Activated CD8-positive, alpha-beta memory T cell treated with anti-CD3 and anti-CD28 coated beads, Interleukin-2, amount 10 ng/mL, durations not matched to agents 7 days and 5 days (primary cell): ENCODE measurements at regions not wholly inside any gene's neighbourhood (a gene's known extent, or its start where the extent isn't known, plus 50 kb on each side); places are given as distances from the start of the nearest gene placed in this dataset.

ENCODE experiments used
- ATAC-seq: fragments of 150-1000 bp; cut with Tn5 transposase; one replicate; pipeline ENCODE4 v1.10.0; 2021; ENCODE audit warnings: moderate library complexity
- CTCF ChIA-PET: fragments of 350-600 bp; sonication (Branson Sonifier 250); formaldehyde crosslinking; loops from one replicate; lab custom pipeline; 2021; ENCODE audit warnings: antibody characterized with exemption; lab: Charles Lee
- DNase-seq: peaks from one replicate; pipeline ENCODE4 v3.0.0-alpha.2; 2020
- H3K27ac Mint-ChIP-seq: one replicate; pipeline ENCODE4 v1.8.0; 2021; ENCODE audit warnings: mild to moderate bottlenecking, mixed read lengths
- H3K27me3 Mint-ChIP-seq: one replicate; pipeline ENCODE4 v1.8.0; 2021; ENCODE audit warnings: mixed read lengths
- H3K36me3 Mint-ChIP-seq: one replicate; pipeline ENCODE4 v1.8.0; 2021; ENCODE audit warnings: mild to moderate bottlenecking, mixed read lengths
- H3K4me1 Mint-ChIP-seq: one replicate; pipeline ENCODE4 v1.8.0; 2021; ENCODE audit warnings: mixed read lengths
- H3K4me3 Mint-ChIP-seq: one replicate; pipeline ENCODE4 v1.8.0; 2021; ENCODE audit warnings: mild to moderate bottlenecking, moderate library complexity, mixed read lengths
- H3K9me3 Mint-ChIP-seq: one replicate; pipeline ENCODE4 v1.8.0; 2022; ENCODE audit warnings: low read depth, mixed read lengths

GRCh38 chr13:111597618-111598017 is 277.2 kb downstream of the TEX29 start:
- ATAC-seq (no peak), DNase-seq (no peak)
- Mint-ChIP-seq H3K9me3 (peaks cover 2% of the 10 kb centered on the region), H3K27me3 (no peaks in the 10 kb centered on the region), H3K27ac (no peak overlapping the region), H3K4me3 (no peak overlapping the region), H3K36me3 (no peaks in the 10 kb centered on the region), H3K4me1 (no peaks in the 10 kb centered on the region)
- CTCF ChIA-PET = no interaction called here

DNA sequence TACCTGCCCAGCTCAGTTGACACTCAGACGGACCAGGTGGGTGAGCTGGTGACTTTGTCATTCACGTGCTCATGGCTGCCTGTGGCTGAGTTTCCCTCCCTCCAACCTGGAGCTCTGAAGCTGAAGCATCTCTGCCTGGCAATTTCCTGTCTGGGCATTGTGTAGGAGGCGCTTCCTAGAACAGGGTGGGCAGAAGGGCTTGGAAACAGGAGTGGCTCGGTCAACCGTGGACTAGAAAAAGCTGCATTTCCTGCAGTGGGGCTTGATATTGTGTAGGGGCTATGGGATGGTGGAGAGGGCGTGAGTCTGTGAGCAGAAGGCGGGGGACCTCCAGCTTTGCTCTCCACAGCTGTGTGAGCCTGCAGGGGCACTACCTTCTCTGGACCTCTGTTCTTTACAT is 278.3 kb downstream of the TEX29 start:
- no peaks in the 10 kb centered on the region for H3K27me3 Mint-ChIP-seq
- no peak overlapping the region for H3K27ac Mint-ChIP-seq
- H3K9me3 Mint-ChIP-seq = peaks cover 2% of the 10 kb centered on the region
- ATAC-seq = no peak
- no peak for DNase-seq
- H3K4me1 Mint-ChIP-seq = no peaks in the 10 kb centered on the region
- no peaks in the 10 kb centered on the region for H3K36me3 Mint-ChIP-seq
- H3K4me3 Mint-ChIP-seq = no peak overlapping the region
- CTCF ChIA-PET = no interaction called here

- no peaks in the 10 kb centered on the region for H3K36me3 Mint-ChIP-seq
- CTCF ChIA-PET = no interaction called here
- ATAC-seq (no peak), DNase-seq (no peak)
- H3K4me3 Mint-ChIP-seq = no peak overlapping the region
- H3K9me3 Mint-ChIP-seq = peaks cover under 1% of the 10 kb centered on the region
- no peaks in the 10 kb centered on the region for H3K4me1 Mint-ChIP-seq
- no peaks in the 10 kb centered on the region for H3K27me3 Mint-ChIP-seq
- H3K27ac Mint-ChIP-seq = no peak overlapping the region
Measured at GRCh38 chr13:111599791-111600190, 279.3 kb downstream of the TEX29 start.

DNA sequence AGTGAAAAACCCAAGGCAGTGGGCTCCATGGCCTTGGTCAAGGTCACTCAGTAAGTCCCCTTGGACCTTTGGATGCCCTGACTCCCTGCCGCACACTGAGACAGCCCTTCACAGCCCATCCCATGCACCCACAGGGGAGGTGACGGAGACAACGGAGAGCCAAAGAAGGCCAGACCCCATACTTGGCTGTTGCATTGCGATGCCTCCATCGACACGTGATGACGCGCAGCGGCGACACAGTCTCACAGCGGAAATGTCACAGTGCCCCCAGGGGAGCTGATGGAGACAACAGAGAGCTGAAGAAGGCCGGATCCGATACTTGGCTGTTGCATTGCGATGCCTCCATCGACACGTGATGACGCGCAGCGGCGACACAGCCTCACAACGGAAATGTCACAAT is 282.4 kb downstream of the TEX29 start:
- DNase-seq (no peak), ATAC-seq (no peak)
- no peak overlapping the region for H3K27ac Mint-ChIP-seq
- no peaks in the 10 kb centered on the region for H3K27me3 Mint-ChIP-seq
- no peaks in the 10 kb centered on the region for H3K4me1 Mint-ChIP-seq
- H3K36me3 Mint-ChIP-seq = no peaks in the 10 kb centered on the region
- H3K4me3 Mint-ChIP-seq = no peak overlapping the region
- CTCF ChIA-PET = no interaction called here
- no peaks in the 10 kb centered on the region for H3K9me3 Mint-ChIP-seq

- no peaks in the 10 kb centered on the region for H3K36me3 Mint-ChIP-seq
- no peaks in the 10 kb centered on the region for H3K27me3 Mint-ChIP-seq
- CTCF ChIA-PET = no interaction called here
- H3K4me3 Mint-ChIP-seq = no peak overlapping the region
- no peaks in the 10 kb centered on the region for H3K9me3 Mint-ChIP-seq
- no peak overlapping the region for H3K27ac Mint-ChIP-seq
- DNase-seq = no peak
- ATAC-seq = no peak
- H3K4me1 Mint-ChIP-seq = no peaks in the 10 kb centered on the region
Measured at GRCh38 chr13:111604097-111604496, 283.7 kb downstream of the TEX29 start.

DNA sequence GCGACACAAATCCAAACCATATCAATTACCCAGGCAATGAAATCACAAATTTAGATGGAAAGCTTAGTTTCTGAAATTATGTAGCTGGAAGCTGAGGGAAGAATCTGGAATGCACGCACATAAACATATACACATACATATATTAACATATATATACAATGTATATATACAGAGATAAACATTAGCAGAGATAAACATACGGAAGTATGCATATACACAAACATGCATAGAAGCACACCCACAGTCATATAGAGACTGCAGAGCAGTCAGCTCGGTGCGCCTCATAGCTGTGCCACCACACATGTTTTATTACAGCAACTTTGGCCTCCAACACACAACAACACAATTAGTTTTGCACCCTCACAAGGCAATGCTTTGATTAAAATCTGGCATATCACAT is 288.1 kb downstream of the TEX29 start:
- CTCF ChIA-PET = no interaction called here

GRCh38 chr13:111609631-111610030 is 289.2 kb downstream of the TEX29 start:
- H3K4me1 Mint-ChIP-seq = no peaks in the 10 kb centered on the region
- H3K27me3 Mint-ChIP-seq = no peaks in the 10 kb centered on the region
- ATAC-seq (no peak), DNase-seq (no peak)
- H3K36me3 Mint-ChIP-seq = no peaks in the 10 kb centered on the region
- H3K9me3 Mint-ChIP-seq = no peaks in the 10 kb centered on the region
- H3K27ac Mint-ChIP-seq = no peak overlapping the region
- no peak overlapping the region for H3K4me3 Mint-ChIP-seq
- CTCF ChIA-PET = no interaction called here

More for the DNA sequence above, 288.1 kb downstream of the TEX29 start:
- no peaks in the 10 kb centered on the region for H3K27me3 Mint-ChIP-seq
- H3K36me3 Mint-ChIP-seq = no peaks in the 10 kb centered on the region
- H3K4me1 Mint-ChIP-seq = no peaks in the 10 kb centered on the region
- no peak overlapping the region for H3K4me3 Mint-ChIP-seq
- H3K27ac Mint-ChIP-seq = no peak overlapping the region
- H3K9me3 Mint-ChIP-seq = no peaks in the 10 kb centered on the region
- DNase-seq = no peak
- no peak for ATAC-seq

DNA sequence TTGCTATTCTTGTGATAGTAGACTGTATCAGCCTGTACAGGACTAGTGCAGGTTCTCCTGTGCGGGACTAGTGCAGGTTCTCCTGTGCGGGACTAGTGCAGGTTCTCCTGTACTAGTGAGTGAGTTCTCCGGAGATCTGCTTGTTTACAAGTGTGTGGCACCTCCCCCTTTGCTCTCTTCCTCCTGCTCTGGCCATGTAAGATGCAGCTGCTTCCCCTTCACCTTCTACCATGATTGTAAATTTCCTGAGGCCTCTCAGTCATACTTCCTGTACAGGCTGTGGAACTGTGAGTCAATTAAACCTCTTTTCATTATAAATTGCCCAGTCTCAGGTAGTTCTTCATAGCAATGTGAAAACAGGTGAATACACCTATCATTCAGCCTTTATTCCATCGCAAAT is 289.6 kb downstream of the TEX29 start:
- Mint-ChIP-seq H3K27me3 (no peaks in the 10 kb centered on the region), H3K36me3 (no peaks in the 10 kb centered on the region), H3K27ac (no peak overlapping the region), H3K9me3 (no peaks in the 10 kb centered on the region), H3K4me3 (no peak overlapping the region), H3K4me1 (no peaks in the 10 kb centered on the region)
- no peak for ATAC-seq
- DNase-seq = no peak
- CTCF ChIA-PET = no interaction called here

- DNase-seq = no peak
- no peak for ATAC-seq
- CTCF ChIA-PET = no interaction called here
- Mint-ChIP-seq H3K4me1 (no peaks in the 10 kb centered on the region), H3K36me3 (no peaks in the 10 kb centered on the region), H3K9me3 (no peaks in the 10 kb centered on the region), H3K27ac (no peak overlapping the region), H3K27me3 (no peaks in the 10 kb centered on the region), H3K4me3 (no peak overlapping the region)
Measured at GRCh38 chr13:111610879-111611278, 290.4 kb downstream of the TEX29 start.

DNA sequence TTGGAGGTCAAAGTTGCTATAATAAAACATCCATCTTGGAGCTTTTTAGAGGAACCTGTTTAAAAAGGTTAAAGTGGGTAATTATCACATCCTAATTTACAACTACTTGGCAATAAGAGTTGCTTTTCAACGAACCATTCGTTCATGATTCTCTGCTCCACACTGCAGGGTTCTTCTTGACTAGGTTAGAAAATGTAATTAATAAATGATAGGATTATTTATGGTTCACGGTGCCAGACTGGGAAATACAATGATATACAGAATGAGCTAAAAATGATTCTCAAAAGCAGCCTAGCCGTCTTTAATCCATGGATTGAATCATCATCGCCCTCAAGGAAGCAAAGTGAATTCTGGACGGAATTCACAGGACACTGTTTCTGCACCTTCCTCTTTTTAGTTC is 291.2 kb downstream of the TEX29 start:
- CTCF ChIA-PET = no interaction called here
- H3K9me3 Mint-ChIP-seq = no peaks in the 10 kb centered on the region

GRCh38 chr13:111612886-111613285 is 292.4 kb downstream of the TEX29 start:
- Mint-ChIP-seq H3K27me3 (no peaks in the 10 kb centered on the region), H3K36me3 (no peaks in the 10 kb centered on the region), H3K4me1 (no peaks in the 10 kb centered on the region), H3K27ac (no peak overlapping the region), H3K4me3 (no peak overlapping the region), H3K9me3 (no peaks in the 10 kb centered on the region)
- ATAC-seq (no peak), DNase-seq (no peak)
- CTCF ChIA-PET = no interaction called here

More for the DNA sequence above, 291.2 kb downstream of the TEX29 start:
- DNase-seq (no peak), ATAC-seq (no peak)
- no peaks in the 10 kb centered on the region for H3K36me3 Mint-ChIP-seq
- no peaks in the 10 kb centered on the region for H3K27me3 Mint-ChIP-seq
- H3K27ac Mint-ChIP-seq = no peak overlapping the region
- no peak overlapping the region for H3K4me3 Mint-ChIP-seq
- no peaks in the 10 kb centered on the region for H3K4me1 Mint-ChIP-seq

GRCh38 chr13:111614009-111614408 is 293.6 kb downstream of the TEX29 start:
- no peaks in the 10 kb centered on the region for H3K36me3 Mint-ChIP-seq
- CTCF ChIA-PET = no interaction called here
- H3K27me3 Mint-ChIP-seq = no peaks in the 10 kb centered on the region
- no peak overlapping the region for H3K4me3 Mint-ChIP-seq
- no peak for DNase-seq
- H3K9me3 Mint-ChIP-seq = no peaks in the 10 kb centered on the region
- no peak overlapping the region for H3K27ac Mint-ChIP-seq
- no peak for ATAC-seq
- H3K4me1 Mint-ChIP-seq = no peaks in the 10 kb centered on the region

DNA sequence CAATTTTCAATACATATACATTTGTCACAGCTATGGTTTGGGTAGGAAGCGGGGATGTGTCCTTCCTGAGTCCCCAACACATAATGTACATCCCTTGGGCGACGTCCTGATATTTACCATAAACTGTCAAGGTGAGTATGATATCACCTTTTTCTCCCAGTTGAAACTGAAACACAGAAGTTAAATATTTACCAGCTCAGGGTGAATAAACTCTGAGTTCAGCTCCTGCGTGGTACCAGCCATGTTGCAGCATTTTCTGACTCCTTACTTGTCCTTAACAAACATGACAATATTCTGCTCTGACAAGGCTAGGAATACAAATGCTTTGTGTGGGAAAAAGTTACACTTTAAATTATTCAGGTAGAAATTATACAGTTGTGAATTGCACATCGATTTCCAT is 294.2 kb downstream of the TEX29 start:
- H3K36me3 Mint-ChIP-seq = no peaks in the 10 kb centered on the region
- H3K4me3 Mint-ChIP-seq = no peak overlapping the region
- no peak overlapping the region for H3K27ac Mint-ChIP-seq
- DNase-seq (no peak), ATAC-seq (no peak)
- H3K27me3 Mint-ChIP-seq = no peaks in the 10 kb centered on the region
- CTCF ChIA-PET = interaction anchor here (1.3 kb wide), 1 partner anchor 9 kb away, joined by 3 read pairs; no protein-coding TSS in a partner anchor
- H3K9me3 Mint-ChIP-seq = no peaks in the 10 kb centered on the region
- H3K4me1 Mint-ChIP-seq = no peaks in the 10 kb centered on the region

DNA sequence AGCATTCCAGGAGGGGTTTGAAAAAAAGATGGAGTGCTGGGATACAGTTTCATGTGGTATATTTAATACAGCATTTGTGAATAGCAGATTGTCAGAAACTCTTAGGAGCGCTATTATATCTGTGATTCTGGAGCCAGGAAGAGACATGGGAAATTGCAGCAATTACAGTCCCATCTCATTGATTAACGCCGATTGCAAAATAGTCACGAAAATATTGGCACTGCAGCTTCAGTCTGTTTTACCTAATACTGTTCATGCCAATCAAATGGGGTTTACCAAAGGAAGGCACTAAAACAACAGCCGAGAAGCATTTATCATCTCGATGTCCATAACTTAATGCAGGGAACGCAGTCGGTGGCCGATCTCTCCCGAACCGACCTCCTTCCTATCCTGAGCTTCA is 295.8 kb downstream of the TEX29 start:
- ATAC-seq = no peak
- H3K27me3 Mint-ChIP-seq = no peaks in the 10 kb centered on the region
- CTCF ChIA-PET = no interaction called here
- H3K4me1 Mint-ChIP-seq = no peaks in the 10 kb centered on the region
- H3K9me3 Mint-ChIP-seq = no peaks in the 10 kb centered on the region
- H3K36me3 Mint-ChIP-seq = no peaks in the 10 kb centered on the region
- no peak for DNase-seq
- no peak overlapping the region for H3K4me3 Mint-ChIP-seq
- H3K27ac Mint-ChIP-seq = no peak overlapping the region

DNA sequence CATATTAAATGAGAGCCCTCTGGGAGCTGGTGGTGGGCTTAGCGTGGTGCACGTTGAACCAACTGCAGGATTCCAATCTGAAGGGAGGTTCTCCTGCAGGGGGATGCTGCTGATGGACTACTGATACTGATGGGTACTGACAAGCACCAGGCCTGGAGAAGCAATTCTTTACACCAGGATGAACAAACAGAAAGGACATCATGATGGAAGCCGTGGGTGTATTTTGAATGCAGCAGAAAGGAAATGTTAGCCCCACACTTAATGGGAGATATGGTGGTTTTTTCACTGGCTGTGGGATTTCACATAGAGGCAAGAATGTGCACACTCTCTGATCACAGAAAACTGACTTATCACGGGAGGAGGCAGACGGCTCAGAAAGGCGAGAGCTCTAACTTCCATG is 299.7 kb downstream of the TEX29 start:
- CTCF ChIA-PET = no interaction called here
- Mint-ChIP-seq H3K4me3 (no peak overlapping the region), H3K27me3 (no peaks in the 10 kb centered on the region), H3K36me3 (no peaks in the 10 kb centered on the region), H3K4me1 (no peaks in the 10 kb centered on the region), H3K27ac (no peak overlapping the region), H3K9me3 (no peaks in the 10 kb centered on the region)
- ATAC-seq = no peak
- no peak for DNase-seq
